Activated T-helper 1 cell treated with Interleukin-2 at 50 U/mL for 16 hours (primary cell): ENCODE measurements at regions not wholly inside any gene's neighbourhood (a gene's known extent, or its start where the extent isn't known, plus 50 kb on each side); places are given as distances from the start of the nearest gene placed in this dataset.
"Not testable (repeated sequence)": the region's sequence is repeated elsewhere in the genome, so short reads cannot be mapped to it uniquely, and the experiment has no call there.

Experiments
- DNase-seq: peaks from one replicate; pipeline ENCODE4 v3.0.0-alpha.2; 2020; ENCODE audit warnings: low read depth

DNA sequence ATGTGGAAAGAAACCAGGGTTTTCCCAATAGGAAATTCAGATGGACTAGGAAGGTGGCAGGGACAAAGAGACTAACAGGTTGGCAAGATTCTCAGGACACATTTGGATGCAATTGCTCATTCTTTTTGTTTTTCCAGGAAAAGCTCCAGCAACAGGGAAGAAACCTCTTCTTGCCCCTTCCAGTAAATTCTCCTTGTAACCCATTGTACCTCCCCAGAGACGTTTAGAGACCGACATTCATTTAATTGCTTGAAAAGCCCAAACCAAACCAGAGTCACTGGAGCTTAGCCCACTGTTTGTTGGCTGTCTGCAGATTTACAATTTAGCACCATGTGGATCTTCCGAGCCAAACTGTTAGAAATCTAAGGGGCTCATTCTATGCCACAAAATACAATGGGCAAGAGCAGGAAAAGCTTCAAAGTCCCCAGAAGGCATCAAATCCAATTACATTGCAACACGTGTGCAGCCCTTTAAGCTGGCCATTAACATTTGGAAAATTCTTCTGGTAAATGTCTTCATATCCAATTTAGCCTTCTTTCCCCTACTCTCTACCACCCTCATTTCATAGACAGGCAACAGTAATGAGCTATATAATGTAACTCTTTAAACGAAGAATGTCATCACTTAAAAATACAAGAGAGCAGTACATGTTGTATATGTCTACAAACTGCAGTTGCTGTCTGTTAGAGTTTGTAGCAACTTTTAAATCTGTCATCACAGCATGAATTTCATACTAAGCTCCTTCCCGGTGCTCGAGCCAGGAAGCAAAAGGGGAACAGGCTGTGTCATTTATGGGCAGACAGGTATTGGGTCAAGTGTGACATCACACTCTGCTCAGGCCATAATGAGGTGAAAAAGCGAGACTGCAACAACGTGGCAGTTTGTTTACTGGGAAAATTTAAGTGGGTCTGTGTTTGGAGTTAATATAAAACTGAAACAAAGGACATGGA, 235.6 kb upstream of the HNRNPA3 start:
- DNase-seq: no peak

DNA sequence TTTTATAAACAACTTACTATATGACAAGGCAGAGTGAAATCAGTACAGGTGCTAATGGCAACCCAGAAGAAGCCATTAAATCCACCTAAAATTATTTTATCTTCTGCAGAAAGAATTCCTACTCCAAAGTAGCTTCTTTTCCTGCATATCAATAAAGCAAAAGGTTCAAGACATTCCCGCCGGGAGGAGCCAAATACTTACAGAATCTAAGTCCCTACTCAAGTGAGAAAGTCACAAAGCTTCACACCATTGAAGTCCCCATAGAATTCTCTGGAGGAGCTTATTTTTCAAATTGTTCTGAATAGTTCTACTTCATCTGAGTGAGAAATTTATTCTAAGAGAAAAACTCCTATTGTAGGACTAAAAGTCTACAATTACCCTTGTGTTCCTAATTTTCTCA, 233.7 kb upstream of the HNRNPA3 start:
- no peak for DNase-seq

DNA sequence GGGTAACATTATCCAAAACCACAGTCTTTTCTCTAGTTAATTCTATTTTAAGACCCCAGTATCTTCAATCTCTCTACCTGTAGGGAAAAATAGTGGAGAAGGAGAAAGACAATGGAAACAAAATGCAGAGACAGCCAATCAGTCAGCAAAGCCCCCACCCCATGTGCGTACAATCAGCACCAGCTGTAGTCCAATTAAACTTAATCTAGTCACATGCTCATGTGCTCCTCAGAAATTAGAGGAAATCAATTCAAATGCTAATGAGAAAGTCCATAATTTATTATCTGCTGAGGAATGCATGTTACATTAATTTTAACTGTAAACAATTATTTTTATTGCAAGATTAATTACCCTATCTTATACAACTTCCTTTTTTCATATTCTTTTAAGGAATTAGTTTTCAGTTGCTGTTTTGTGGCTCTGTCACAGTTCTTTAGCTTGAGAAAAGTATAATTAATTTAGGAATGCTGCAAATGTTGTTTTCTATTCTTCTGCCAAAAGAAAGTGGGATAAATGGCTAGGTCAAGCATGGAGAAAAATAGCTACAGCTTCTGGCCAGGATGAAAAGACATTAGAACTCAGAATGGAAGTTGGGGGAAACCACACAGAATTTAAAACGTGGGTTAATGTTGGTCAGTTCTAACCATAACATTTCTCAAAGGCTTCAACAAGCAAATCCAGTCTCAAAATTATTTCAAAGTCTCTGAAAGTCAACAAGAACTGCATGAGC, 232.4 kb upstream of the HNRNPA3 start:
- DNase-seq: no peak

DNA sequence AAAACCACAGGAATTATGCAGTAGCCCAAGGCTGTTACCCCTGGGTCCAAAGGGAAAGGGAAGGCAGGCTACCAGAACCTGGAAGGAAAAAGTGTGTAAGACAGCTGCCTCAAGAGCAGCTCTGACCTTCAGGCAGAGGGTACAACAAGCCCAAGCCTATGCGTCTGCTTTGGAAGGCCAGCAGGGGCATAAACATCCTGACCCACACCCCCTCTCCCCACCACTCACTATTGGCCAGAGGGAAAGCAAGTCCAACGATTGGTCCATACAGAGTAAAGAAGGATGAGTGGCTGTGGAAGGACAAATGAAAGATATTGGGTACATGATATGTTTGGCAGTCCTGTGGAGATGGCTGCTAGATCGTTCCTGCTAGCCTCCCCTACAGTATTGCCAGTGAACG, 227.6 kb upstream of the HNRNPA3 start:
- DNase-seq: no peak

DNA sequence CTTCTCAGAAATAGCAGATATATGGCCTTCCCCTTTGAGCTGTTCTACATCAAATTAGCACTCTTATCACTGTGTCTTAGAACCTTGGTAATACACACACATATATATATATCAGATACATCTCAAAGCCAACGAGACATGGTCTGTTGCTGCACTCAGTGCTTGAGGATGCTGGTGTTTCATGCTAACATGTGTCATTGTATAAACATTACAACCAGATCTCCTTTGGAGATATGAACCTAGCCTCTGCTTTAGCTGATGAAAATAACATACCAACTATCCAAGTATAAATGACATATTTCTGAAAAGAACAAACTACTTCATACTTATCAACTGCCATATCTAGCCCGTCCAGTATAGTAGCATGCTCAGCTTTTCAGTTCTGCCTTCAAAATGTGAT, 226.7 kb upstream of the HNRNPA3 start:
- DNase-seq: no peak

DNA sequence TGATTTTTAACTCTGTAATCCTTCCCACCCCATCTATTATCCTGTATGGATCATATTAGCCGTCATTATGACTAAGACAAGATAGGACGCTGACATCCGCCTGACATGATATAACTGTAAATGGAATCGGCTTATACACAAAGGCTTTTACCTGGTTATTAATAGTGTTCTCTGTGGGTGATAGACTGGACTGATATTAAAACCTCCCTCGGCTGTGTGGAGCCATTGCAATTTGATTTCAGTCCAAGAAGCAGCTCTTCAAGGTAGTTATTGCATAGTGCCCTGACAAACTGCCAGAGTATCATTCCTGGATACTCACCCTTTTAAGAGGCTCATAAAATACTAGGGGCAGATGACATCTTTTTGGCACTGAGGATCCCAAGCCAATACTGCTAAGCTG, 226.1 kb upstream of the HNRNPA3 start:
- no peak for DNase-seq

DNA sequence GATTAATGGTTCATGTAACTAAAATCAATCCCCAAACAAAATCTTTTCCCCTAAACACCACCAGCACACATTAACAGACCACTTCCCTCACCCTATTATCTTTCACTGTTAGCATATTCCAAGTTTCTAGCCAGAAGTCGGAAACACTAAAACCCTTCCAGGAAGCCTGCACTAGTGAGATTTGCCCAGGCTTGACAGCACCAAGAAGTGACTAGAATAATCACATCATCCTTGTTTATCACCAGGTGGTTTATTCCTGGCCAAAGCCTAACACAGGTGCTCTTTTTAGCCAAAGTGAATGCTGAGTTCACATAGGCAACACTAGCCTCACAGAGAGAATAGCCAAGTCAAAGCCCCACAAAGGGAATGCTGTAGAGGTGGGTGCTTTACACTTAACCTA, 221.2 kb upstream of the HNRNPA3 start:
- no peak for DNase-seq

DNA sequence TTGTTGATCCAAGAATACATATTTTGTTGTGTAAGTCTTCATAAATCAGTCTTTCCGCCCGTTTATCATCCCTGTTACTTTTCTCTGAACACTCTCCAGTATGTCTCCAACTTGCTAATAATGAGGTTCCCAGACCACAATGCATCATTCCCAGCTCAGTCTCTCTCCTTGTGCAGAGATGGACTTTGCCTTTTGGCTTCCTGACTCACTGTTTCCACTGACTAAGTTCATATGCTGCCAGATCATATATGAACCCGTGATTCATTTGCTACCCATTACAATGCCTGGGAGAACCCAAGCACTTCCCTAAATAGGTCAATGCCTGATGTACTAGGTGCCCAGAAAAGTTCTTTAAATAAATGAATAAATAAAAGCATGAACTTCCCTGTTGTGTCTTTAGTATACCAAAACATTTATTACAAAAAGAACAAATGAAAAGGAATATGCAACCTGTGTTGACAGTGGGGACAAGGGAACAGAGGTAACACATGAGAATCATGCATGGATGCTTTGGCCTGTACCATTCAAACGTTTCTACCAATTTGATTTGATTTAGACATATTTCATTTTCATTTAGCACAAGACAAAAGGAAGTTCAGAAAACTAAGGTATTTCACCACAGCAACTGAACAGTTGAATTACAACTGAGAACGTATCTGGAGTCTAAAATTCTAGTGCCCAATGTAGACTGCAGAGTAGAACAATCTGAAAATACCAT, 215.4 kb upstream of the HNRNPA3 start:
- DNase-seq: no peak

DNA sequence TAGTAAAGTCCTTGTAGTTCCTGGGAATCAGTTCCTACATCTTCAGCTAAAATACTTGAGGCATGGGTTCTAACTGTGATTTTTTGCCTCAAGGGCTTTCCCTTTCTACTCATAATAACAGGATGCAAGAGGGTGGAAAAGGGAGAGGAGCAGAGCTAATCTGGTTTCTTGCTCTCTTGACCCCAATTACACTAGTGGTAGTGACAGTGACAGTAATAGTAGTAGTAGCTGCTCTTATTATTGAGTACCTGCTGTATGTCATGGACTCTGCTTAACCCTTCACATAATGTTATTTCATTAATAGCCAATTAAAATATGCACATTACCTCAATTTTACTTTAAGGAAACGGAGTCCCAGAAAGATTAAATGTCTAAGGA, 214.8 kb upstream of the HNRNPA3 start:
- DNase-seq: no peak

DNA sequence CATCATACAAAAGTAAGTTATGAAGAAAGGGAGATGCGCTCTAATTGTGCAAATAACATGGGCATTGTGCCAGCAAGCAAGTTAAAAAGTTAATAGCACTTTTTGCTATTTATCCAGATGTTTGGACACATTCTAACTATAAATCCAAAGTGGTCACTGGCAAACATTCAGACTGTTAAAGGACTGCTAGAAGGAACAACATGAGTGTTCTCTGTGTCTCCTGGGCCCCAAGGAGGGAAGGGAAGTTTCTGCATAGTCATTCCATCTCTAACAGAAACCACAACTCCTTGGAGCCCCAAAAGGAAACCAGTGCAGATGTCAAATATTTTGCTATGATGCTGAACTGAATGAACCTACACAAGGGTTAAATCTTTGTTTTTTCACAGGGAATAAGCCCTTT, 213.3 kb upstream of the HNRNPA3 start:
- no peak for DNase-seq

DNA sequence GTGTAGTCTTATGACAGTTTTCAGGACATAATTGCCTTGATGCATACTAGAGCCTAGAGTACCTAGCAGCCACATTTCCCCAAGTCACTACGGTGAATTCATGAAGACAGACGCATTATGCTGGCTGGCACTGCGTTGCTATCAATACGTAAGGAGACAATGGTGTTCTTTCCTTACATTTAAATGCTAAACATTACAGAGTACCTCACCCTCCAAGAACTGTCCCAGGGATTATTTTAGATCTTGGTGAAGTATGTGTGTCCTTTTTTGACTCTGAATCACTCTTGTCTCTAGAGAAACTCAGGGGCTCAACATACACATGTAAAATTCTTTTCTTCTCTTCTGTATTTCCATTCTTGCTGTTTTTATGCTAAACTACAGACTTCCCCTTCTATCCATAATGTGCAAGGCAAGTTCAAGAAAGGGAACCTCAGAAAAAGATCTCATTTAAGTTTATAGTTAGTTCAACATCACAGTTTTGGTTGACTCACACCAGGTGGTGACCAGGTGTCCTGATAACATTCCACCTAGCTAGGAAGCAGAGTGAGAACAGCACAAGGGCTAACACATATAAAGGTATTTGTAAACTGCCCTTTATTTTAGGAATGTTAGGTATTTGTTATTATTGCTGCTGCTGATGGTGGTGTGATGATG, 212.4 kb upstream of the HNRNPA3 start:
- no peak for DNase-seq

DNA sequence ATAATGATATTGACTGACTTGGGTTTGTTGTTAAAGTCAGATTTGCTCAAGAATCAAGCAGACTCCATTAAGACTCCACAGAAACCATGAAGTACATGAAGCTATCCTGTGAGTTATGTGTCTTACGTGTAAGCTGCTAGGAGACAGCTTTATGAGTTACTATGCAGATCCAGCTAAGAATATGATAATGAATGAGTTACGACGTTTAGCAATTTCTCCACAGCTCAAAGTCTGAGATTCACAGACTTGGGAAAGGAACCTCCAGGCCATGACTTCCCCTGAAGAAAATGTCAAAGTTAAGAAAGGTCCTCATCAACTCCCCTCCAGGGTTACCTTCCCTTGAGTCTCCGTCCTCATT, 211.9 kb upstream of the HNRNPA3 start:
- no peak for DNase-seq

DNA sequence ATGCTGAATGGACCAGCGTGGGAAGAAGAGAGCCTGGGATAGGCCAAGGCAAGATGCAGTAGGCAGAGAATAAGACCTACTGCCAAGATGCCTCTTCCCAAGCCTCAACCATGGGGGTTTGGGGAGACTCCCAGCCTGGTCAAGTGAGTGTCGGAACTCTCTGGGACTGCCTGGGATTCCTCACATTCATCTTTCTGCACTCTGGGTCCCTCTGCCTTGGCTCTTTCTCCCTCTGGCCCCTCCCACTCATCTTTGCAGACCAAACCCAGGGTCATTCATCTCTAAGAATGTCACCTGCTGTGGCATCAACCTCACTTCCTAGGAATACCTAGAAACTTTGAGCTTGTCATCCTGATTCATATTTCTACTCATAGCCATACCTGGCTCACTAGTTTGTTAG, 211.3 kb upstream of the HNRNPA3 start:
- DNase-seq: no peak

DNA sequence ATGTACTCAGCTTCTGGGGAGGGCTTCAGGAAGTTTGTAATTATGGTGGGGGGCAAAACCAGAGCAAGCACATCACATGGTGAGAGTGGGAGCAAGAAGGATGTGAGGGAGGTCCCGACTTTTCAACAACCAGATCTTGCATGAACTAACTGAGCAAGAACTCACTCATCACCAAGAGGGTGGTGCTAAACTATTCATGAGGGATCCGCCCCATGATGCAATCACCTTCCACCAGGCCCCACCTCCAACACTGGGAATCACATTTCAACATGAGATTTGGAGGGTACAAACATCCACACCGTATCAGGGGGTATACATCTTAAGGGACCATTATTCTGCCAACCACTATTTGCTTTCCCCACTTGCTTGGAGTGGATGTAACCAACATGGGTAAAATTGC, 209.6 kb upstream of the HNRNPA3 start:
- DNase-seq: no peak

DNA sequence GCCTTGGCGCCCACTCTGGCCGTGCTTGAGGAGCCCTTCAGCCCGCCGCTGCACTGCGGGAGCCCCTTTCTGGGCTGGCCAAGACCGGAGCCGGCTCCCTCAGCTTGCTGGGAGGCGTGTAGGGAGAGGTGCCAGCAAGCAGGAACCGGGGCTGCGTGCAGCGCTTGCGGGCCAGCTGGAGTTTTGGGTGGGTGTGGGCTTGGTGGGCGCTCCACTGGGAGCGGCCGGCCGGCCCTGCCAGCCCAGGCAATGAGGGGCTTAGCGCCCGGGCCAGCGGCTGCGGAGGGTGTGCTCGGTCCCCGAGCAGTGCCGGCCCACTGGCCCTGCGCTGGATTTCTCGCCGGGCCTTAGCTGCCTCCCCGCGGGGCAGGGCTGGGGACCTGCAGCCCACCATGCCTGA, 204.9 kb upstream of the HNRNPA3 start:
- not testable (repeated sequence) for DNase-seq

DNA sequence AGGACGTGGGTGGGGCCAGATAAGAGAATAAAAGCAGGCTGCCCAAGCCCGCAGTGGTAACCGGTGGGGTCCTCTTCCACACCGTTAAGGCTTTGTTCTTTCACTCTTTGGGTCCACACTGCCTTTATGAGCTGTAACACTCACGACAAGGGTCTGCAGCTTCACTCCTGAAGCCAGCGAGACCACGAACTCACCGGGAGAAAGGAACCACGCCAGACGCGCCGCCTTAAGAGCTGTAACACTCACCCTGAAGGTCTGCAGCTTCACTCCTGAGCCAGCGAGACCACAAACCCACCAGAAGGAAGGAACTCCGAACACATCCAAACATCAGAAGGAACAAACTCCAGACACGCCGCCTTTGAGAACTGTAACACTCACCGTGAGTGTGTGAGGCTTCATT, 203.9 kb upstream of the HNRNPA3 start:
- not testable (repeated sequence) for DNase-seq

DNA sequence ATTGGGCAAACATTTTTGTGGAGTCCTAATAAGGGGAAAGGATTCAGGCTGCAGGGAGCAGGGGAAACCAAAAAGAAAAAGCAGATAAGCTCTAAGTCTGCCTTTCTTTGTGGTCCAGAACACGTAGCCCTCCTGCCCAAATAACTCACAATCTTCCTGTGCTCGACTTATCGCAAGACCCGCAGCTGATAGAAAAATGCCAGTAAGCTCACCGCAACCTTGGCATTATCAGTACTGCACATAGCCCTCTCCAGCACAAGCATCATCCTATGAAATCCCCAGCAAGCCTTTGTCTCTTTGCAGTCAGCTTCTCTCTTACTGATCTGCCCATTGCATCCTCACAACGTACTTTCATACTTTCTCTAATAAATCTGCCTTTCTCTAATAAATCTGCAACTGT, 202.4 kb upstream of the HNRNPA3 start:
- DNase-seq: no peak

DNA sequence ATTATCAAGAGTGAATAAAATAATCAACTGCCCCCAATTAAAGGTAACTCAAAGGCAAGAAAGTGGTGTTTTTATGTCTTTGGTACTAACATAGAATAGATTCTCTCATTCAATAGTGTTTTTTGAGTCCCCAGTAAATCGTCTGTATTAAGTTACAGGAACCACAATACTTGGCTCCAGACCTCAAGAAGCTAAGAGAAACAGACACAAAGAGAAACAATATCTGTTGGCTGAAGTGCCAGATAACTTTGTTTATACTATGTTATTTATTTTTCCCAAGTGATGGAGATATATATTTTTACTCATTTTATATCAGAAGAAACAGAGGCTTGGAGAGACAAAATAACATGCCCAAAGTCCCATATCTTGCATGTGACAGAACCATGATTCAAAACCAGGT, 201.7 kb upstream of the HNRNPA3 start:
- DNase-seq: no peak

DNA sequence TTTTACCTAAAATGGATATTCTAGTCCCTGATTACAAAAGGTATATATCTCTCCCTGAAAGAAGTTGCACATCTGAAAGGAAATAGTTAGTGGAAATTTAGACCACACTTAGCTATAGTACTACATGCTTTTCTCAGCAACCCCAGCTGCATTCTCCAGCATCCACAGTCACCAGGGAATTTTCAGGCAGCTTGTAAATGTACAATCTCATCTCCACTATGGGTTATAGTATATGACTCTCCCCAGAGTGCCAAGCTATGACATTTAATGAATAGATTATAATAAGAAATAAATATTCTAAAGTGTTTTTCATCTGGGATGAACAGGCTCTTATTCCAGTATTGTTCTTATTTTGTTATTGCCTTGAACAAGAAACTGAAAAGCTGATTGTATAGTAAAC, 197.6 kb upstream of the HNRNPA3 start:
- no peak for DNase-seq

DNA sequence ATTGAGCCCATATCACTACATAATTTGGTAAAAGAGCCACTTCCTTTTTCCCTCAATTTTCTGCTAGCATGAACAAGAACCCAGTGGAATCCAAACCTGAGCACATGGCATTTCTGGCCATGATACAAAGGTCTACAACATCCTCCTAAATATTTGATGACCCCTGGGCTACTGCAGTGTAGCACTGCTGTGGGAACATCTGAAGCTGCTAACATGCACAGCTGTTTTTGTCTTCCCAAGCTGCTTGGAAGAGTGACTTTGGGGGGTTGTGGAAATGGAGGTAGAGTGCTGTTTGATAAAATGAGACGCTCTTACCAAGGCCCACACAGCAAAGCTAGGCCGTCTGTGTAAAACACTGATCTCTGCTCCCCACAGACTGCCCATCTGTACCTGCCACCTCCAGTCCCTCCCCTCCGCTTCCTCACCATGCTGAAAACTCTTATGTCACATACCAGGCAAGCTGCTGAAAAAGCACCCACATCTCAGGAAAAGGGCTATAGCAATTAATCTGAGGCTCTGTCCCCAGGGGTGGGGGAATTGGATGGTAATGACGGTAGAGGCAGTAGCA, 197.2 kb upstream of the HNRNPA3 start:
- DNase-seq: no peak

DNA sequence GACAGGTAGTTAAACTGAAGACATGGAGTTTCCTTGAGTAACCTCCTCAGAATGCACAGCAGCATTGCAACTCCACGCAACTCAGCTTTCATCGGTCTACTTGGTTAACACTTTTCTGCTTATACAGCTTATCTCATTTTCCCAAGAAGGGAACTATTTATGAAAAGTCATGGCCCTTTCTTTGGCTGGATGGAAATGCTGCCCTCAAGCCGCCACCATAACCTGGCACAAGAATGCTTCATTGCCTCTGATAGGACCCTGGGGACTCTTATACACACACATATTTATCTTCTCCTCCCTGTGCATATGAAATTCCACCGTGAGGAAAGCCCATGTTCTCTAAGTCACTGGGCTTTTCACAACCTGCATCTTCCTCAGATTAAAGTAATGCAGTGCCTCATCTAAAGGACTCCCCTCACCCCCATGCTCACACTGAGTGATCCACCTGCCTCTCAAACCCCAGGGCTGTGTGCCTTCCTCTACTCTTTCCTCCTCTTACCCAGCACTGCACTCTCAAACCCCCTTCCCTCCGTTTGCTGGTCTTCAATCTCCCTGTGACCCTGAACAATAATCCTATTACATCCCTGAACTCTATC, 192.0 kb upstream of the HNRNPA3 start:
- DNase-seq: no peak
